GM19397 (cell line): ENCODE measurements at regions not wholly inside any gene's neighbourhood (a gene's known extent, or its start where the extent isn't known, plus 50 kb on each side); places are given as distances from the start of the nearest gene placed in this dataset.

Experiments used
- ATAC-seq: cut with Tn5 transposase; IDR thresholded peaks from one replicate; pipeline ENCODE4 v1.9.1; 2021; ENCODE audit warnings: mild to moderate bottlenecking, moderate library complexity; ENCODE audit not compliant: unreplicated experiment

DNA sequence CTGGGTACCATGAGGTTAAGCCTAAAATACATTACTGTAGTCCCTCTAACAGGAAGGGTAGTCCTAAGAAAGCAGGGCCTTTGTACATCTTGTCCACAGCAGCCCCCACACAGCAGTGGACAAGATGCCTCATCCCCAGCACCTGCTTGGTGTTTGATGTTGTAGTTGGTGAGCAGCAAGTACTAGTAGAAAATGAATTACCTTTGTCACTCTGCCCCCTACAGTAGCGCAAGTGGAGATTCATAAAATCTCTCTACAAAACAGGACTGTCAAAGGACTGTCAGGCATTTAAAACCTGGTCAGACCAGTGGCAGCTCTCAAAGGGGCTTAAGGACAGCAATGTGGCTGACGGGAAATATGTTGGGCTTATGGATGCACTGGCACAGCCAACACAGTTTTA, 122.5 kb downstream of the TMEM174 start:
- ATAC-seq, result no peak

DNA sequence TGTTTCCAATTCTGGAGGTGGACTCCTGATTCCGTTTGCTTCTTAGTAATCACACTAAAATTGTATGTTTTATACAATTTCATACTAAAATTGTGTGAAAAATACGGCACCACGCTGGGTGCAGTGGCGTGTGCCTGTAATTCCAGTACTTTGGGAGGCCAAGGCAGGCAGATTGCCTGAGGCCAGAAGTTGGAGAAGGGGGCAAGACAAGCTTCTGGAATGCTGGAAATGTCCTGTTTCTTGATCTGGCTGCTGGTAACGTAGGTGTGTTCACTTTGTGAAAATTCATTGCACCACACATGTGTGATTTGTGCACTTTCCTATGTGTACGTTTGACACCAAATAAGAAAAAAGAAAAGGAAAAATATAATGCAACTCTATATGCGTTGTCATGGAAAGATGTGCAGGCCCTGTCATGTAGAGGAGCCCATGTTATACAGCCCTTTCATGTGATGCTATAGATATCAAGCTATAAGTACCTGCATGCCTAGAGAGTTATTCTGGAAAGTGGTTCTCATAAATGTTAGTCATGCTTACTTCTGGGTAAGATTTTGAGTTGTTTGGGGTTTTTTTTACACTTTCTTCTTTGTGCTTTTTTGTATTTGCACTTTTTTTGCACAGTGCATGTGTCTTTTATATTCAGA, 119.9 kb downstream of the TMEM174 start:
- no peak for ATAC-seq

DNA sequence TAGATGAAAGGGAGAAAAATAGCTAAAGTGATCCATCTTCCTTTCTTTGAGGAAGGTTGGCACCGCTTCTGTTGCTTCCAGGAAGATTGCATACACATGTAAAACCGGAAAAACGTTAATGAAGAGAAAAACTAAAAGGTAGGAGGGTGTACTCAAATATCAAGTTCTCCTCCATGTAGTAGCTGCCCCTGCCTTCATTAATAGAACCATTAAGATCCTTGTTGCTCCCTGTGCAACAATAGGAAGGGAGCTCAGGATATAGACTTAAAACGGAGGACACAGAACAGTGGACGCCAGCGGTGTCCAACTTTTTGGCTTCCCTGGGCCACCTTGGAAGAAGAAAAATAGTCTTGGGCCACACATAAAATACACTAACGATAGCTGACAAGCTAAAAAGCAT, 118.9 kb downstream of the TMEM174 start:
- ATAC-seq, result no peak

DNA sequence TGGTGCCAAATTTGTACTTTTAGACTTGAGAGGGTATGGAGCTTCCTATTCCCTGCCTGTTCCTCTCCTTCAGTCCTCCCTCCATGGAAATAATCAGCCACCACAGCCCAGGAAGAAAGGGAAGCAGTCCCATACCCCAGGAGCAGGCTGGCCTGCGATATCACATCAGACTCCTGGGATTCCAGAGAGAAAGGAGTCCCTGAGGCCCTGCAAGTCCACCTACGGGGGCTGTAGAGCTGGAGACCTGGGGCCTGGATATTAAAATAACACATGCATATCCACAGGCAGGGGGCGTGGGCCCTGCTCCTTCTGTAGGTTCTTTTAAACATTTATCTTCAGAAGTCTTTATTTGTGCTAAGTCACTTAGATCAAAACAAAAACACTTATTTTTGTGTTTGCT, 117.2 kb downstream of the TMEM174 start:
- ATAC-seq, result no peak

DNA sequence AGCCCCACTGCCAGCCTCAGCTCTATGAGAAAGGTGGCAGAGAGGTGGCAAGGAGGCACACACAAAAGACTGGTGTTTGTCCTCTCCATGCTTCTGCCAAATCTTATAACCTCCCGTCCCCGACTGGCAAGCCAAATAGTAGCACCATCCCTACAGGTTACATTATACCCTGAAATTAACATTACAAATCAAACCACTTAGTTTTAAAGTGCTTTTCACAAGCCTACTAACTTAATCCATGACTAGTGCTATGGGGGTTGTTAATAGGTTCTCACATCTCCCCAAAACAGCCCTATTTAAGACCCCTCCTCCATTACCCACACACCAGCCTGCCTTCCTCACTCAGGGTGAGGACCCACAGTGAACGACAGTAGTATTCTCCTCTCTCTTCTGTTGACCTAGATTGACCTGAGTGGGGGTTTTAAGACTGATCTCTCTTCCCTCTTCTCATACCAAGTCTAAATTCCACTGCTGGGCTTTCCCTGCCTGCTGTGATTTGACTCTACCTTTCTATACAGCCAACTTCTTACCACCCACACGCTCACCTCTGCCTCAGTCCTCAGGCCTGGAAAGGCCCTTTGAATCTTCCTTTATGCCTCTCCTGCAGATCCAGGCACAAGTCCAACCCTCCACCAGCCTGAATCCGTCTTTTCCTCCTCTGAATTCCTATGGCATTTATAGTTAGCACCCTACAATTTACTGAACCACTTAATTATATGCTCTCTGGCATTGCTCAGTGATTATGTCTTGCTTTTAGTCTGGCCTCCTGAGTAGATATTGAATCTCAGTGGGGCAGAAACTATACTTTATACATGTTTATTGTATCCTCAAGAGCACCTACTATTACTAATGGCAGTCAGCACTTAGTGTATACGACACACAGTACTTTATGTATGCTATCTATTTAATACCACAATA, 116.1 kb downstream of the TMEM174 start:
- no peak for ATAC-seq

DNA sequence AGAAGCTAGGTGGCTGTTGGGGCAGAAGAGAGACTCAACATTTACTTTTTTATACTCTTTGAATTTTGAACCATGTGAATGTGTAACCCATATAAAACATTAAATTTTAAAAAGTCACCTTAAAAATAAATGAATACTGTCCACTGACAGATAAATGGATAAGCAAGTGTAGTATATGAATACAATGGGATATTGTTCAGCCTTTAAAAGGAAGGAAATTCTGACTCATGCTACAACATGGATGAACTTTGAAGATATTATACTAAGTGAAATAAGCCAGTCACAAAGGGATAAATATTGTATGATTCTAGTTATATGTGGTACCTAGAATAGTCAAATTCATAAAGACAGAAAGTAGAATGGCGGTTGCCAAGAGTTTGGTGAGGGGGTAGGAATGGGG, 113.9 kb downstream of the TMEM174 start:
- no peak for ATAC-seq

DNA sequence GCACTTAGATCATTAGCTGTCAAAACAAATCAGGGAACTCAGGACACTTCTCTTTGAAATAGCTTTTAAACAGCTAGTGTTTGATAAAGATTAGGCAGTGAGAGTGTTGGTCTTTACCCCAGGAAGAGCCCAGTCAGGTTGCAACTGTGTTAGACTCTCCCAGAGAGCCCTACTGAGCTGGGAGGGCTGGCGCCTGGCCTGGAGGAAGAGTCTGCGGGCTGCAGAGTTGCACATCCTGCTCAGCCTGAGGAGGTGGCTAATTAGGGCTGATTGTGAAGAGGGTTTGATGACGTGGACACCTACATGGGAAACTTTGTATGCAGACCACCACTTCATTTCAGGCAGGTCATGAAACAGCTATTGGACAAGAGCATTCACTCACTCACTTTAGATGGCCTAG, 112.0 kb downstream of the TMEM174 start:
- ATAC-seq, result no peak

DNA sequence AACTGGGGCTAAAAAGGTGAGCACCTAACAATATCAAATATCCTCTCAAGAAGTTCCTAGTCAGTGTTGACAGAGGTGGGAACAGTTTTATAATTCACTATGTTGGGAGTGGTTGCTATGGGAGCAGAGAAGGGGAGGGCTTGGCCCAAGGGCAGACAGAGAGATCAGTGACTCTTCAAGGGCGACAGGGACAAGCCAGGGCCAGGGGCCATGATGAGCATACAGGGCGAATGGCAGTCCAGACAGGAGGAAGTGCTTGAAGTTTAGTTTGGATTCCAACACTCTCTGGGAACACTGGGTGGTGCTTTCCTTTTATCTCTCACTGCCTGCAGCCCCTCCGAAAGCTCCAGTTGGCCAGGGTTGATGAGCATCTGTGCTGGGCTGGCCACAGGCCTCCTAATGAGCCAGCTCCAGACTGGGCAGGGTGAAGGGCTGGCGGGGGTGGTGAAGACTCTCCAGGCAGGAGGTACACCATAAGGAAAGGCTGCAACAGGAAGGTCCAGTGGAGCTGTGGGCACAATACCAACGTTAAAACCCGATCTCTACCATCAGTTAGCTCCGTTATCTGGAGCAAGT, 111.3 kb downstream of the TMEM174 start:
- ATAC-seq, result no peak

DNA sequence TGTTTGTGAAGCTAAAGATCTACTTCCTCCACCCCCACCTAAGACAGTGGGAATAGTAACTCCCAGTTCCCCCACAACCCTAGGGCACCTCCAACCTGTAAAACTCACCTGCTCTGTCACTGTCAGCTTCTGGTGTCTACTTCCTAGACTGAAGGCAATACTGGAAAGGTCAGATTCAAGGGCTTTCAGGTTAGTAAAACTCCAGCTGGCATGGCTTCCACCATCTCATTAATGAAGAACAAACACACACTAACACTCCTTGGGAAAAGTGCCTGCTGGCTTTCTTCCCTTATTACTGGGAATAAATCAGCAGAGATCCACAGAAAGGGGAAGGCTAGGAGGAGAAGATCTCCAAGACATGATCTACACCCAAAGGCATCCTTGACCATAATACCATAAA, 109.9 kb downstream of the TMEM174 start:
- no peak for ATAC-seq

DNA sequence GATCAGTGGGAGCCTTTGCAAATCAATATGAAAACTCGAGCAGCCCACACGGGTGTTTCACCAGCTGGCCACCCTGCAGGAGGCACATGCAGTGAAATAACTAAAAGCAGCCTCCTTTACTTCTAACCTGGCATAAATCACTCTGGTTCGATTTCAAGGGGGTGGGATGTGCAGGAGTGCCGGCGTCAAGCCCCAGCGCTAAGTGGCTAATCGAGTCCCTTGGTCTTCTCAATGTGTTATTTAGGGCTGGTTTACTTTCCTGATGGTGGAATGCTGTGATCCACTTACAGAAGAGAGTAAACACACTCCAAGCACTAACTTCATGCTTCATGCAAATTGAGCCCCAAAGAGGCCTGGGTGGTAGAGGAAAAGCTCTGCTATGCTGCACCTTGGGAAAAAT, 109.4 kb downstream of the TMEM174 start:
- ATAC-seq, result no peak

DNA sequence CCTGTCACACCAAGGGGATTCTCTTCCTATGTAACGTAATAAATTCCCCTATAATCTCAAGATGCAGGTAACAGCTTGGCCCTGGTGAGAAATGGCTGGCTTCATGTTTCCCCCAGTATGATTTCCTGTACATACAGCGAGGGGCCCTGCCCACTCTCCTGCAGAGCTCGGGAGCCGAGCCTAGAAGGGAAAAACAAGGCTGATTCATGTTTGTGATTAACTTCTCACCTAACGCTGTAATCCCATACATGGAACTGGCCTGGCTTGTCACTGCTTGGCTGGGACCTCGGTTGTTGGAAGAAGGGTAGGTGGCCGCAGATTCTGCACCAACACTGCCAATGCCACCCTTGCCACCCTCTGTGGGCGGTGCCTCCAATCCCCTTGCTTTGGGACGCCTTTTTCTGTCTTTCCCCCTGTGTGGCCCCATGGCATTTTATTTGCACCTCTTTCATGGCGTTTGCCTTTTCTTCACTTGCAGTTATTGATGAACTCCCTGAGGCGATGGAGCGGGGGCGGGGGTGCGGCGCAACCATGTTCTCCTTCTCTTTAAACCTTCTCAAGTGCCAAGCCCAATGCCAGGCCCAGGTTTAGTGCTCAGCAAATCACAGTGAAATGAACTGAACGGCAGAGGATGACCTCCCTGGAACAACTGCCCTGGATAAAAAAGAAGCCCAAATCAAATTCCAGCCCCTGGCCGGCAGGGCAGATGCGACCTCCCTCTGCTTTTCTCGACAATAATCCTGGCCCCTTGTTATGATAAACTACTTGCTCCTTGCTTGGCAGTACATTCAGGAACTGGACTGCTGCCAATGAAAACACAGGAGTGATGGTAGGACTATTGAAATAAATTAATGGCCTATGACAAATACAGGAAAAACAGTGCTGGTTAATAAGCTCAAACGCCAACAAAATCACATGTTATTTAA, 108.1 kb downstream of the TMEM174 start:
- no peak for ATAC-seq

DNA sequence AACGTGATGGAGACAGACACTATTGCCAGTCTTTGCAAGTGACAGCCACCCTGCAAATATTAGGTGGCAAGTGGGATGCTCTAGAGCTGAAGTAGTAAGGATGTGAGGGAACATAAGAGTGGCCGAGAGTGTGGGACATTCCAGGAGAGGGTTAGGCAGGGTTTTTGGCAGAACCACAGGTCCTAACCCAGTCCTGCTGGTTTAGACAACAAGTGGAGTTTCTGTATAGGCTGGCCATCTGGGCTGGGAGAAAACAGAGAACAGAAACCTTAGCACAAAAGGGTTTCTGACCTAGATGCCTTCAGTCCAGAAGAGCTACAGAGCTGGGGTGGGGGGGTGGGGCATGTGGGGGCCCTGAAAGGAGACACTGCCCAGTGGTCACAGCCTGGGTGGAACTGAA, 107.4 kb downstream of the TMEM174 start:
- ATAC-seq, result no peak

DNA sequence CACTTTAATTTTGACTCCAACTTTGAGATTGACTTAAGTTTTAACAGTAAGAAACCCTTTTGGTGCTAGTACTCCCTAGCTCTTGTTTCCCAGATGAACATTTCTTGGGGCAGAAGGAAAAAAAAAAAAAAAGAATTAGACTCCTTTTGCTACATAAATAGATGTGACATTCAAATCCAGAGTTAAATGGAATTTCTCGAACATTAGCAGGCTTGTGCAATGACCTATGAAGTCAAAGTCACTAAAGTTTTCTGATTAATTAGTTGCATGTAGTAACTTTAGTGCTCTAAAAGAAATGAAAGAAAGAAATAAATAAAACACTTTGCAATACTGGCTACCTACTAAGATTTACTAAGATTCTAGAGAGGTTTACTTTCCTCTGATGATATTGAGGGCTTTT, 106.8 kb downstream of the TMEM174 start:
- ATAC-seq, result no peak

DNA sequence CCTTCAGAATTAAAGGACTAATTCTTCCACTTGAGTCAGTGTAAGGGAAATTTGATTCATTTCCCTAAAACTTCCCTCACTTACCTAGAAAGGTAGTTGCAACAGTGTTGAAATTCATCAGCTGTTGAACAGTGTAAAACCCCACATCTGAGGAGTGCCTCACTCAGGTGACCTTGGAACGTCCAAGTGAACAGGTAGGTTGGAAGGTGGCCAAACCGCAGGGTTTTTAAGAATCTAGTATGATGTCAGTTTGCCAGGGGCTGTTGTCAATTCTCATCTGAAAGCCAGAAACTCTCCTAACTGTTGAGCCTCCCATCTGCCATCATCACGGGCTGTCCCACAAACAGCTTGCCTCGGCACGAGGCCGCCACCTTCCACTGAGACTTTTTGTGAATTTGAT, 105.7 kb downstream of the TMEM174 start:
- ATAC-seq, result no peak

DNA sequence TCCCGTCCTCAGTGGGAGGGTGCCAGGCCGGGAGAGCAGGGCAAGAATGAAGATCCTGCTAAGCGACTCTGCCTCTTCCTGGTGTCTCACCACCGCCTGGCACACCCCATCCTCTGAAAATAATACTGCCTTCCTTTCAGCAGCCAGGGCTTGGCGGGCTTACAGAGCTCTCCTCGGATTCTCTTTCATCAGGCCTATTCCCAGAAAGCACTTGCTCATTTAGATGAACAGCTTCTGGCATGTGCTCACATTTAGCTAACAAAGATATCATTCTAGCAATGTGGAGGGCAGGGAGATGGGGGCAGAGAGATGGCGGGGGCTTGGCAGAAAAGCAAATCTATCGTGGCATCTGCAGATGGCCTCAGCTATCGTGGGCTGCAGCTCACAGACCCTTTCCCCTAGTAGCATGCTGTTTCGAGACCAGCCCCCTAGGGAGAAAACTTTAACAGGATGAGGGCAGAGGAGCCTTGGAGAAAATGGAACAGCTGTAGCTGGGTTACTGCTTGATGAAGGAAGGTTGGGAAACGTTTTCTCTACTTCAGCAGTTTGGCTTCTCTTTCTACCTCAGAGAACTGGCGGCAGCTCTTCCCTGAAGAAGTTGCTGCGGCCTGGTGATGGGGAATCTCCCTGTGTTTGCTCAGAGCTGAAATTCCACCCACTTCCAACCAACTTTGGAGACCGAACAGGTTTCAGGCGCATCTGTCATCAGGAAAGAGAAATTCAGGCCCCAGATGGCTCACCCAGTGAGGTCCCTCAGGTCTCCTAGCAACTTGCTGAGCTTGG, 102.1 kb downstream of the TMEM174 start:
- no peak for ATAC-seq

DNA sequence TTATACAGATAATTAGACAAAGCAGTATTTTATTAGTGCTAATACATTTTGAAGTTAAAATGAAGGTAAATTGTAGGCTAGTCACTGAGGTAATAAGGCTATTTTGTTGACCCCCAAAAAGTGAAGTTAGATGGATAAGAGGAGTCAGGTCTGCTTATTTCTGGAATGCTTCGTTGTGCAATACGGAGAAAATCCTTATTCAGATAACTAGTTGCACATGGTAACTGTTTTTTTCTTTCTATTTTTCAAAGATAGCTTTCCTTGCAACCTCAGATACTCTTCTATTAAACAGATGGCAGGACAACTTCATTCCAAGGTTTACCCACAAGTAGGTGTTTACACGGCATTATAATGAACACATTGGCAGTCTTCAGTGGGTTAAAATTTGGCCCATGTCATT, 101.1 kb downstream of the TMEM174 start:
- no peak for ATAC-seq

DNA sequence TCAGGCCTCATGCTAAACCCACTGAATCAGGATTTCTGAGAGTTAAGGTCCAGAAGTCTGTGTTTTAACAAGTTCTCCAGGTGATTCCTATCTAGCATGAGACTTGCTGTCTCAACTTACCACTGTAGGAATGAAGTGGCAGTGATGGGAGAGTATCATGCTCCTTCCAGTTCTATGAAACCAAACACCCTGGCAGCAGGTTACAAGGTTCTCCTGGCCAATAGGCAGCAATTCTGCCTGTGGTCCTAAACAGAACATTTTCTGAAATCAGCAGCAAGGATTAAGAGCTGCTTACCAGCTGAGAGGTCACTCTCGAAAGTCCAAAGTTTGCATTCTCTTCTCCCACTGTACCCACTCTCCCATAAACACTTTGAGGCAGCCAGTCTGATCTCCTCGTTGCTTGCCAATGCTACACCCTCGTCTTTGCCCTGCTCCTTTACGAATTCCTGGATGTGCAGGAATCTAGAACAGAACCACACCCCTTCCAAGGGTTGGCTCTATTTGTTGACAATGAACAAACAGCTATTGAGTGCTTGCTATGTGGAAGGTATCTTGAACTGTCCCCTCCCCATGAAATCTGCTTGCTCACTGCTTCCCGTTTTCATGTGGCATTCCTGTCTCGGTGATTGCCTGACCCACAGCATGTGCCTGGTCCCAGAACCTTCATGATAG, 100.5 kb downstream of the TMEM174 start:
- no peak for ATAC-seq

DNA sequence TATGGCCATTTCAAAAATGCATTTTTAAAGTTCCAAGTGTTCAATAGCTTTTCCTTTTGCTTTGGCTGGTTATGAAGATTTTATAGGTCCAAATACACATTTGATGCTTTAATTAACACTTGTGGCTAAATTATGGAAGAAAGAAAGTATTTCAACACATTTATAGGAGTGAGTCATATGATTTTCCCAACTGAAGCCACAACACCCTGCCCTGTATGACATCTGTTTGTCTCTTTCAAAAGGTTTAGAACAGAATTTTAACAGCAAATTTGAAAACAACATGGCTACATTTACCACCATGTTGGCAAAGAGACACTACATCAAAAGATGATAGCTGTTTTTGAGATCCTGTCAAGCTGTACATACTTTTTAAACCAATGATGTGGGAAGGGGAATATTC, 99.4 kb downstream of the TMEM174 start:
- no peak for ATAC-seq

DNA sequence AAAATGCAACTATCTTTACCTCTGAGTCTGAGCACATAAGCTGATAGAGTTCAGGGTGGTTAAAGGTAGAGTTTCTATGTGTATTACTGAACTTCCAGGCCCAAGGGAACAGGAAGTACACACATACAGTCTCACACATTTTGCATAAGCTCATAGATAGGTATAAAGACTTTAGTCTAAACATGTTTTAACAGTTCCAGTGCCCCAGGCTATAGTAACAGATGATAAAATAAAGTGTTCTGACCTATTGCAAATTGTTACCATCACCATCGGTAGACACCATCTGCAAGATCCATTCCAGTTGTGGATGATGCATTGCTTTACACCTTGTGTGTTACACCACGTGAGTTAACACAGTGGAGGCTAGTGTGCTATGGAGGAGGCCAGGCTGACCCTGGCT, 95.8 kb downstream of the TMEM174 start:
- no peak for ATAC-seq
